RKO (cell line): ENCODE measurements at regions not wholly inside any gene's neighbourhood (a gene's known extent, or its start where the extent isn't known, plus 50 kb on each side); places are given as distances from the start of the nearest gene placed in this dataset.

Experiments
- DNase-seq: peaks from one replicate; pipeline ENCODE4 v3.0.0-alpha.2; 2016; ENCODE audit warnings: low spot score

GRCh38 chr6:71481011-71481410, 192.4 kb downstream of the OGFRL1 start:
- no peak for DNase-seq

GRCh38 chr6:71481801-71482200, 193.2 kb downstream of the OGFRL1 start:
- no peak for DNase-seq

DNA sequence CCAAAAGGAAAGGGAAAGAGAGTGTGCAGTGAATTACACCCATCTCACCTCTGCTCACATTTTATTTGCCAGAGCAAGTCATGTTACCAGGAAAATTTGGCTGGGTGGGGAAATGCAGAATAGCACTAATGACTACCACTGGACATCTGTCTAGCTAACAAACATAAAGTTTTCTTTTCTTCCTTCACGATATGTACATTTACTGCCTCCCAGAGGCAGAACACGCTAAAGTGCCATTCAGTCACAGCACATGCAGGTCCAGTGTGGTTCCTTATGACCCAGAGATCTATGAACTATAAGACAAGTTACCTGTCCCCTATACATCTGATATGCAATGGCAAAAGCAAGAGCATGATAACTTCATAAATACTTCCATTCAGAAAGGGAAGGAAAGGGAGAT, 194.1 kb downstream of the OGFRL1 start:
- no peak for DNase-seq

DNA sequence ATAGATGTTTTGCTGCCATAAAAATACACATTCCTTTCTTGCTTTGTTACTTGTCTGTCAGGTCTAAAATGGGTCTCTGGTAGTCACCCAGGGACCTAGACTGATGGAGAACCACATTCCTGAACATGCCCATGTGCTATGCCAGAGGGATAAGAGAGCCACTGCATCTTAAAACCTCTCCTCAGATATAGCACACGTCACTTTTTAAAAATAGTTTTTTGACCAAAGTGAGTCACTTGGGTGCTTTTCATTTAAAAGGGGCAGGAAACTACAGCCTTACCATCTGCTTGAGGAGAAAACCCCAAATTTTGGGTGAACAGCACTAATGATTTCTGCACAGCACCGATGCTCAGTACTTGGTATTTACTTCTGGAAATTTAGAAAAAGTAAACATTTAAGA, 197.8 kb downstream of the OGFRL1 start:
- no peak for DNase-seq

GRCh38 chr6:71488186-71488585, 199.6 kb downstream of the OGFRL1 start:
- no peak for DNase-seq

- DNase-seq: no peak
These were observed 201.1 kb downstream of the OGFRL1 start for GRCh38 chr6:71489736-71490135.

DNA sequence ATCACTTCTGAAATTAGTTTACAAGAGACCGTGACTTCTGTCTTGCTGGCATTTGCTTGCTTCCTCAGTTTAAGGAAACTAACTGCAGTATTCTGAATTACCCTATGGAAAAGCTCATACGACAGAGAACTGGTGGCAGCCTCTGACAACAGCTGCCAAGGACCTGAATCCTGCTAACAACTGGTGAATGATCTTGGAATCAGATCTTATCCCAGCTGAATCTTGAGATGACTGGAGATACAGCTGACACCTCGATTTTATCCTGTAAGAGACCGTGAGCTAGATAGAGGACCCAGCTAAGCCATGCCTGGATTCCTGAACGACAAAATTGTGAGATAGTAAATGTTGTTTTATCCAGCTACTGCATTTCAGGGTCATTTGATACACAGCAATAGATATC, 202.3 kb downstream of the OGFRL1 start:
- no peak for DNase-seq

DNA sequence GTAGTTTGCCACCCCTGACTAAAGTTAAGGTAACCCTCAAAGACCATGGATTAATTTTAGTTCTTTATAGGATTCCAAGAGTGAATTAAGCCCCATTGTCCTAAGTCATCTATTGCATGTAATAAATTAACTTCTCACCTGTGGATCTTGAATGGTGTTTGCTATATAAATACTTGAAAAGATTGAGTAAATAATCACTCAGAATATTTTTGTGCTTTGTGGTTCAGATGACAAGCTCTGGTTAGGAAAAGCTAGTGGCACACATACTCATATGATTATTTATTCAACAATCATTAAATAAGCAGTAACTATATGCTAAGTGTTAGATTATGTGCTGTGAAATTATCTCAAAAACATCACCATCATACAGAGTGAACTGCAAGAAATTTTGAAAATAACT, 203.2 kb downstream of the OGFRL1 start:
- no peak for DNase-seq

GRCh38 chr6:71492668-71493067, 204.1 kb downstream of the OGFRL1 start:
- DNase-seq: no peak

DNA sequence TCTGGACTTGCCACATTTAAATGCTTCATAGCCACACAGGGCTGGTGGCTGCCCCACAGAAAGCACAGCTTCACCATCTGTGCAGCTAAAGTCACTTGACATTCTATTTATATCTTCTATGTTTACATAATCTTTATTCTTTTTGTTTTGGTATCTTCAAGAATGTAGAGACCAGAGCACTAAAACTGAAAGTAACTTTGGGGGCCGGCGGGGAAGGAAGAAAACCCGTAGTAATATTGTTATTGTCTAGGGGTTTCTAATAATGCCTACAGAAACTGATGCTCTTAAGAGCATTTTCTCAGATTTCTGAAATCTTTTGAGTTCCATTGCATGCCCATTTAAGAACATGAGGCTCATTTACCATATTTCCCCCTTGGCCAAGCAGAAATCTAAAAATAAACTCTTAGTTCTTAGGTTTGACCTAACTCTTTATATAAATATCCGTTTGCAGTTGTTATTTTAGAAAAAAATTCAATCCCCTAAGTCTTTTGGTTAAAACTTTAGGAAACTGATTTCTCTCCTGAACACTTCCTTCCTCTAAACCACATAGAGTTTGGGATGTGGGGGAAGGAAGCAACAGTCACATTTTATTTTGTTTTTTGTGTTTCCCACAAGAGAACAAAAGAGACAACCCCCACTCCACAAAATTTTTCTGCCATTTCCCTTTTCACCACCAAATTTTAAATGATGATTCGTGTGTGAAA, 207.6 kb downstream of the OGFRL1 start:
- DNase-seq: no peak

- DNase-seq: no peak
These were observed 208.1 kb downstream of the OGFRL1 start for GRCh38 chr6:71496722-71497033.

- no peak for DNase-seq
These were observed 210.0 kb downstream of the OGFRL1 start for GRCh38 chr6:71498638-71499037.

DNA sequence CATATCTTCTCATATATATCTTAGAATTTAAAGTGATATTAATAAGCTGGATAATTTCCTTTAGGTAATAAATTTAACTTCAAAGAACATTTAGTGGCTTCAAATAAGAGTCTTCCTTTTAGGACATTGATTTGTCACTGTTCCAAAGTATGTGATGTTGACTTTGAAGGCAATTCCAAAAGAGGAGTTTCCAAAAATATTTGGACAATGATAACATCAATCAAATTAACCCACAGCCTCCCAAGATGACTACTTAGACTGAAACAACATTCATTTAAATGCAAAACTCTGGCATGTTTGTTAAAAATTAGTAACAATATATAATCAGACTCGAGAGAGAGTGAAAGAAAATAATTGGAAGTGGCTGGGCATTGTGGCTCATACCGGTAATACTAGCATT, 211.1 kb downstream of the OGFRL1 start:
- no peak for DNase-seq

DNA sequence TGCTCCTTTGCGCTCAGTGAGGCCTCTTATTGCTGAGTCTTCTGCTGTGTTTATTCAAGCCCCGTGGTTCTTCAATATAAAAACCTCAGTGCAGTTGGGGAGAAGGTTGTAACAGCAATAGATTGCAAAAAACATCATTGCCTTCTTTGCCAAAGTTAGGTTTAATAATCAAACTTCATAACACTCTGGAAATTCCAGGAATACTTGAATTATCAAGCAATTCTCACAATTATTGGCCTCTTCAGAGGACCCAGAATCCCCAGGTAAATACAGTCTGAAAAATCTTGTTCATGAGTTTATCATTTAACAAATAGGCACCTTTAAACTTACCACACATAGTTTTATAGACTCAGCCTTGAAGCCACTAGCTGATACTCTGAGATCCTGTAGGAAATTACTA, 213.6 kb downstream of the OGFRL1 start:
- no peak for DNase-seq

- DNase-seq: no peak
These were observed 214.3 kb downstream of the OGFRL1 start for GRCh38 chr6:71502956-71503355.

- DNase-seq: no peak
These were observed 218.6 kb downstream of the OGFRL1 start for GRCh38 chr6:71507183-71507582.

DNA sequence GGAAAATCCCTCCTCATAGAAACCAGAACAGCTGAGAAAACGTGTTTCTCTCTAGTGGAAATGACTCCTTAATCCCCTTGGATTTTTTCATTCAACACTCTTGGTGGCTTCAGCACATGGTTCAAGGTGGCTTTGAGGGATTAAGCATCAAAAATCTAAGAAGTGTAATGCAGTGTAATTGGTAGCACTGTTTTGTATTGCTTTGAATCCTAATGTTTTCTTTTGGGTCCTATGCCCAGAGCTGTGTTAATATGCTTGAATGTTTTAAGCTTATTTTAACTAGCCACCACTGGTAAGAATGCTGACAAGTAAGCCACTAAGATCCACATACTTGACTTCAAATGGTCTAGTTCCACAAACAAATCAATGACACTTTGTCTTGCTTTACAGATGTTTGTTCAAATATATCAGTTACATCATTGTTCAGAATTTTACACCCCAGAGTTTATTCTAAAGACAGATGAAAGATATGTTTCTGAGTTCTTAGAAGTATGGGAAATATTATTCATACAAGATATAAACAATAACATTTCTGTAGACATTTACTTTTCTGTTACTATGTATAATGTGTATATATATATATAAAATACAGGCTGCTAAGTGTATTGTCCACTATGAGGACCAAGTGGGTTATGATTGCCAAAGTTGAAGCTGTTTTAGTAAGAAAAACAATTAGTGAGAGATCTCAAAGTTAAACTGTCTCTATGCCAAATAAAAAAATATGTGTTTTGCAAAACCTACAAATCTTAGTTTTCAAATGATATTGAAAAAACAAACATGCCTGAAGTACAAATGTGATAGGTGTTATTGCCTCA, 220.8 kb downstream of the OGFRL1 start:
- DNase-seq: no peak

- peak; percentile 49 for DNase-seq
These were observed 221.6 kb downstream of the OGFRL1 start for GRCh38 chr6:71510057-71510713.

- DNase-seq: no peak
These were observed 222.2 kb downstream of the OGFRL1 start for GRCh38 chr6:71510856-71511255.

DNA sequence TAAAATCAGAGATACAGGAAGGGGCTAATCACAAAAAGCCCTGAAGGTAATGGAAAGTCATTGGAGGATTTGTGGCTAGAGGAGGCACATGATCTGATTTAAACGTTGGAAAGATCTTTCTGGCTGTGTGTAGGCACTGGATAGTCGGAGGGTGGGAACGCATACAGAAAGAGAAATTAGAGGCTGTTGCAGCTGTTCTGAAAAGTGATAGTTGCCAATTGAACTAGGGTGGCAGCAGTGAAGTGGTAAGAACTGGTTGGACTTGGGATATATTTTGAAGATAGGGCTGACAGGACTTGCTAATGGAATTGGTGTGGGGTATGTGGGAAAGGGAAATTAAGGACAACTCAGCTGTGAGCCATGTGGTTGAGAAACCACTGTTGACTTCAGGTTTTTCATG, 223.6 kb downstream of the OGFRL1 start:
- no peak for DNase-seq

- no peak for DNase-seq
These were observed 224.4 kb downstream of the OGFRL1 start for GRCh38 chr6:71513036-71513435.

GRCh38 chr6:71523548-71523947, 234.9 kb downstream of the OGFRL1 start:
- no peak for DNase-seq

GRCh38 chr6:71524201-71524600, 235.6 kb downstream of the OGFRL1 start:
- no peak for DNase-seq
